ENCODE measurements at regions not wholly inside any gene's neighbourhood (a gene's known extent, or its start where the extent isn't known, plus 50 kb on each side); places are given as distances from the start of the nearest gene placed in this dataset.

GRCh38 chr18:41140506-41140905 is 814.5 kb upstream of the PIK3C3 start:
- DNase-seq (ENCODE audit: extremely low read depth in 1 of 11, low read depth in 9 of 11, low spot score in 4 of 11) = no peak

- no peak for DNase-seq (ENCODE audit: extremely low read depth in 1 of 11, low read depth in 9 of 11, low spot score in 4 of 11)
These were observed 819.9 kb upstream of the PIK3C3 start for GRCh38 chr18:41135146-41135545.

DNA sequence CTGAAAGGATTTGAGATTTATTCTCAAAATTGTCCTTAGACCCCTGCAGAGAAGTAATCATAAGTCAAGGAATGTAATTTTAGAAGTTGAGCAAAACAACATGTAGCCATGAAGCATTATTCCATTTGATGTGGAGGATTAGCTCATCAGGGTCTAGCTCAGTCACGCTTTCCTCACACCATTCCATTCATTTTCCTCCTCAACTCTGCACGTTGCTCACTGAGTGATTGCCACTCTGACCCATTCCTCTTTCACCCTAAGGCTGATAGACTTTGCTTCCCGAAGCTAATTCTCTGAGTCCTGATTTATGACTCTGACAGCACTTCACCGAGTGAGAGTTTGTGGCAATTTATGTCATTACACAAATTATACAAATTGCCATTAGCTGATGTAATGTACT is 820.6 kb upstream of the PIK3C3 start:
- no peak for DNase-seq (ENCODE audit: extremely low read depth in 1 of 11, low read depth in 9 of 11, low spot score in 4 of 11)

GRCh38 chr18:41131050-41131449 is 824.0 kb upstream of the PIK3C3 start:
- DNase-seq (ENCODE audit: extremely low read depth in 1 of 11, low read depth in 9 of 11, low spot score in 4 of 11) = no peak

- no peak for DNase-seq (ENCODE audit: extremely low read depth in 1 of 11, low read depth in 9 of 11, low spot score in 4 of 11)
These were observed 826.5 kb upstream of the PIK3C3 start for GRCh38 chr18:41128545-41128944.

GRCh38 chr18:41128126-41128525 is 826.9 kb upstream of the PIK3C3 start:
- no peak for DNase-seq (ENCODE audit: extremely low read depth in 1 of 11, low read depth in 9 of 11, low spot score in 4 of 11)

- no peak for DNase-seq (ENCODE audit: extremely low read depth in 1 of 11, low read depth in 9 of 11, low spot score in 4 of 11)
These were observed 828.3 kb upstream of the PIK3C3 start for GRCh38 chr18:41126541-41127235.

DNA sequence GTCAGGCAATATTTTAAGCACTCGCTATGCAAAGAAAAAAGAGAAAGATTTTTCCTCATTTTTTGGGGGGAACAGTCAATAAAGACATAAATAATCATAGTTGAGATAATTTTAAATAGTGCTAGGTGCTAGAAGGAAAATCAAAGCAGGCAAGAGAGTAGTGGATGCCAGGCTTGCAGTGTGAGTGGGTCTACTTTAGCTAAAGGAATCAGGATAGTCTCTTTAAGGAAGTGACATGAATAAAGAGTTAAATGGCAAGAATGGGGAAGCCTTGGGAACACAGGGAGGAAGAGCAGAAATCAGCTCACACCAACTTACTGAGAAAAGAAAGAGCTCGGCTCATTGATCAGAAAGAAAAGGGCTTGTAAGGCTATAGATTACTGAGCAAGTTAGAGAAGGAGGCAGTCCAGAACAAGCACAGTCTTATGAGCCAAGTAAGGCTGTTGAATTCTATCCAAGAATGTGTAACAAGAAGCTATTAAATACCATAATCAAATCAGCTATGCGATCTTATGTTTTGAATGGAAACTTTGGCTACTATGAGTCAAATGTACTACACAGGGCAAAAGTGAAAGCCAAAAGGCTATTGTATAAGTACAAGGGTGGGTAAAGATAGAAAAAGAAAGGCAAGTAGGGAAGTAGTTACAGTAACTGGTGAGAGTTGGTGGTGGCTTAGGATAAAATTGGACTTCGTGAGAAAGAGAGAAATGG is 833.8 kb upstream of the PIK3C3 start:
- no peak for DNase-seq (ENCODE audit: extremely low read depth in 1 of 11, low read depth in 9 of 11, low spot score in 4 of 11)

- no peak for DNase-seq (ENCODE audit: extremely low read depth in 1 of 11, low read depth in 9 of 11, low spot score in 4 of 11)
These were observed 836.0 kb upstream of the PIK3C3 start for GRCh38 chr18:41119031-41119430.

DNA sequence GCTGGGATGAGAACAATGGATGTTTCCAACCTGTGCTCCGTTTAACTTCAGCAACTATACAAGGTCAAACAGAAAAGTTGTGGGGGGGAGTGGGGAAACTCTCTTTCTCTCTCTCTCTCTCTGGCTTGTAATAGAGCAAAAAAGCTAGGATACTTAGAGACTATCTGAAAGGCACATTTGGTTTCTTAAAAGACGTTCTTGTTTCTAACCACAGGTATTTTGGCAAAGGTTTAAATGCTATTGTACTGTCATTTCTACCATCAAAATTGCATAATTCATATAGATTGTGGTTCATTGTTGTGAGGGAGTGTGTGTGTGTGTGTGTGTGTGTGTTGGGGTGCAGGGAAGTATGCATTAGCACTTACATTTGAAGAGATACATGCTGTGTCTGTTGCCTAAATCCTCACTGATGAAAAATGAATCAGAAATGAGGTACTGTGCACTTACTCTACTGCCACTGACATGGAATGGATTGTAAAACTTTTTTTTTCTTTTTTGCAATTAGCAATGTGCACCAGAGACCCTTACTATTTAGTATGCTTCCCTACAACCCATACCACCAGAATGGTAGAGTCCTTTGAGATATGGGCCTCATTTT is 841.0 kb upstream of the PIK3C3 start:
- DNase-seq (ENCODE audit: extremely low read depth in 1 of 11, low read depth in 9 of 11, low spot score in 4 of 11) = no peak

DNA sequence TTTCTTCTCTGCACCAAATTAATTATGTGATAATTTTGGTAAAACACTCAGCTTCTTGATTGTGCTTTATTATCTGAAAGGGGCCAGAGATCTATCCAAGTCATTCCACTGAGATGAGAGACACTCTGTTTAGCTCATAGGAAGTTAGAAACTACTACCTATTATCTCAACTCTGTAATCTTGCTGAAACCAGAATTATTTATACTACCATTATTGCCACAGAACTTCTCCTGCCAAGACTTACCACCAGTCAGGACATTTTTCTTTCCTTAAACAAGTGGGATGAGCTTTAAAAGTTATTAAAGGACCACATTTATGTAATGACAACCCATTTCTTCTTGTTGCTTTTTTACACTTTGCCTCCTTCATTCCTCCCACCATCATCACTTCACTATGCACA is 855.6 kb upstream of the PIK3C3 start:
- DNase-seq (ENCODE audit: extremely low read depth in 1 of 11, low read depth in 9 of 11, low spot score in 4 of 11) = no peak

GRCh38 chr18:41096504-41096903 is 858.5 kb upstream of the PIK3C3 start:
- peak in 6 of 11 donors; percentile 4 to 25 (median 18) for DNase-seq (ENCODE audit: extremely low read depth in 1 of 11, low read depth in 9 of 11, low spot score in 4 of 11)

GRCh38 chr18:41077076-41077475 is 878.0 kb upstream of the PIK3C3 start:
- no peak for DNase-seq (ENCODE audit: extremely low read depth in 1 of 11, low read depth in 9 of 11, low spot score in 4 of 11)

GRCh38 chr18:41075212-41075611 is 879.8 kb upstream of the PIK3C3 start:
- DNase-seq (ENCODE audit: extremely low read depth in 1 of 11, low read depth in 9 of 11, low spot score in 4 of 11) = no peak

DNA sequence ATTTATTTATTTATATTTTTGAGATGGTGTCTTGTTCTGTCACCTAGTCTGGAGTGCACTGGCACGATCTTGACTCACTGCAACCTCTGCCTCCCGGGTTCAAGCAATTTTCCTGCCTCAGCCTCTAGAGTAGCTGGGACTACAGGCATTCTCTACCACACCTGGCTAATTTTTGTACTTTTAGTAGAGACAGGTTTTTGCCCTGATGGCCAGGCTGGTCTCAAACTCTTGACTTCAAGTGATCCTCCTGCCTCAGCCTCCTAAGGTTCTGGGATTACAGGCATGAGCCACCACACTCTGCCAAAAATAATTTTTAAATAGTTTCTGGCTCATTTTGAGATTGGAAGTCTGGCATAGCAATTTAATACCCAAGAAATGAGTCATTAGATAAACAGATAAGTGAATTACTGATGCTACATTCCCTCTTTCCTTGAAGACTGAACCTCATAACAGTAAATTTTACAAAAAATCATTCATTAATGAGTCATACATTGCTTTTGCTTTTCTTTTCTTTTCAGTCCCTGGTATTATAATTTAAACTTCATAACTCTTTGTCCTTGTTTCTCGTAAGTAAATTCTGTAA is 881.6 kb upstream of the PIK3C3 start:
- DNase-seq (ENCODE audit: extremely low read depth in 1 of 11, low read depth in 9 of 11, low spot score in 4 of 11) = no peak

GRCh38 chr18:41072946-41073345 is 882.1 kb upstream of the PIK3C3 start:
- DNase-seq (ENCODE audit: extremely low read depth in 1 of 11, low read depth in 9 of 11, low spot score in 4 of 11) = no peak

DNA sequence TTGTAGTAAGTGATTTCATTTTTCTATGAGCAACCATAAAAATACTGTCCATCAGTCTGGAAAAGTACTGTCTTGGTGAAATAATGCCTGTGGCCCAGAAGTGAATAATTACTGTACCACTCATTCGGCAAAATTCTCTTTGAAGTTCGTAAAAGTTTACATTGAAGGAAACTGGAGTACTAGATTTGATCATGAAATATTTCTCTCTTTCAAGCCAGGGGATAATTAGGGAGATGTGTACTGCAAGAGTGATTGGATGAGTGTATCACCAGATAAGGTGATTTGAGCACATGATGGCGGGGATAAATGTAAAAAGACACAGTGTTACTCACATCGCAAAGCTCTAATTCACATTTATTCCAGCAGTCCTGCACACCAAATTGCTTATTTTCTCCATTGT is 883.2 kb upstream of the PIK3C3 start:
- no peak for DNase-seq (ENCODE audit: extremely low read depth in 1 of 11, low read depth in 9 of 11, low spot score in 4 of 11)

DNA sequence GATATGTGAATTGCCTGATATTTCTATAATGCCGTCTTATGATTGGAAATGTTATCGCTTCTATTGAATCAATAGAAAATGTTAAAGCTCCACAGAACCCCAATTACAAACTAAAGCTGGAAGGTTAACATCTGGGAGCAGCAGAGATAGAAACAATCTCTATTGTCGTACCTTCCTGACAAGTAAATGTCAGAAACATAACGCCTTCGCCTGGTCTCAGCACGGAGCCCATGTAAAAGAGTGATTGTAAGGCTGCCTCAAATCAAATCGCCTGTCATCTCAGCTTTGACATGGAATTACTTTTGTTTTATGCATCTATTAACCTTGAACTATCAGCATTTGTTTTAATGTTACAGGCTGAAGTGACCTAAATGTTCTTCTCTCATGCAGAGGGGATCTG is 885.9 kb upstream of the PIK3C3 start:
- no peak for DNase-seq (ENCODE audit: extremely low read depth in 1 of 11, low read depth in 9 of 11, low spot score in 4 of 11)

GRCh38 chr18:41064916-41065315 is 890.1 kb upstream of the PIK3C3 start:
- no peak for DNase-seq (ENCODE audit: extremely low read depth in 1 of 11, low read depth in 9 of 11, low spot score in 4 of 11)

GRCh38 chr18:41060967-41061366 is 894.1 kb upstream of the PIK3C3 start:
- no peak for DNase-seq (ENCODE audit: extremely low read depth in 1 of 11, low read depth in 9 of 11, low spot score in 4 of 11)
